B cell (primary cell): ENCODE measurements at regions not wholly inside any gene's neighbourhood (a gene's known extent, or its start where the extent isn't known, plus 50 kb on each side); places are given as distances from the start of the nearest gene placed in this dataset.

ENCODE experiments used
- ATAC-seq: fragments of 200-7000 bp; cut with Tn5 transposase; one replicate; pipeline ENCODE4 v1.10.0; 2021; ENCODE audit warnings: low read depth, mild to moderate bottlenecking, moderate number of reproducible peaks, moderate library complexity
- CTCF ChIA-PET: fragments of 350-600 bp; sonication (Branson Sonifier 250); formaldehyde crosslinking; loops from one replicate; lab custom pipeline; 2021; ENCODE audit warnings: antibody characterized with exemption, inconsistent platforms; lab: Charles Lee
- POLR2A ChIA-PET: fragments of 350-600 bp; sonication (Branson Sonifier 250); formaldehyde crosslinking; loops from one replicate; lab custom pipeline; 2021; ENCODE audit warnings: antibody characterized with exemption; lab: Charles Lee
- DNase-seq: peaks from one replicate; pipeline ENCODE4 v3.0.0; 2013
- H2AFZ ChIP-seq: 2 replicates; pipeline ENCODE4 v1.6.1; 2012; ENCODE audit warnings: mild to moderate bottlenecking, low read depth, low read length; ENCODE audit not compliant: insufficient read depth, poor library complexity, severe bottlenecking
- H3K27ac ChIP-seq, 2 donors: 1 replicate in 1 of 2; 2 replicates in 1 of 2; pipeline ENCODE4 v1.5.1; 2012 to 2013; ENCODE audit warnings: low read length in 2 of 2, mild to moderate bottlenecking in 2 of 2, moderate library complexity in 1 of 2
- H3K27me3 ChIP-seq, 4 experiments: fragments of 200-600 bp in 1 of 4; sonication (generic) in 1 of 4; replicated peaks in 1 of 4; 1 replicate in 2 of 4; 2 replicates in 2 of 4; pipeline versions ENCODE4 v1.6.1 to v1.7.0; 2013 to 2016; ENCODE audit warnings: low read length in 3 of 4, mild to moderate bottlenecking in 2 of 4, mixed read lengths in 1 of 4, moderate library complexity in 1 of 4; ENCODE audit not compliant: insufficient read depth in 4 of 4, control insufficient read depth in 3 of 4; ENCODE audit errors: control extremely low read depth in 1 of 4
- H3K36me3 ChIP-seq, 2 experiments: replicated peaks in 1 of 2; 1 replicate in 1 of 2; 2 replicates in 1 of 2; pipeline versions ENCODE4 v1.6.1 to v1.7.1; 2013; ENCODE audit warnings: low read length in 1 of 2; ENCODE audit not compliant: insufficient read depth in 2 of 2, control insufficient read depth in 1 of 2; ENCODE audit errors: control extremely low read depth in 1 of 2, extremely low read depth in 1 of 2
- H3K4me1 ChIP-seq, 2 donors: fragments of 200-600 bp in 1 of 2; sonication (generic) in 1 of 2; 1 replicate in 1 of 2; 2 replicates in 1 of 2; pipeline versions ENCODE4 v1.5.1 to v1.6.1; 2013 to 2017; ENCODE audit warnings: low read length in 2 of 2; ENCODE audit not compliant: control insufficient read depth in 2 of 2, insufficient read depth in 2 of 2
- H3K4me2 ChIP-seq: replicated peaks from 2 replicates; pipeline ENCODE3; 2012; ENCODE audit warnings: mild to moderate bottlenecking, low read depth, low read length; ENCODE audit not compliant: poor library complexity, severe bottlenecking
- H3K4me3 ChIP-seq, 5 experiments: fragments of 200-600 bp in 1 of 5; sonication (generic) in 1 of 5; 1 replicate in 3 of 5; 2 replicates in 2 of 5; pipeline versions ENCODE4 v1.5.1 to v1.7.0; 2011 to 2016; ENCODE audit warnings: low read length in 4 of 5, mild to moderate bottlenecking in 4 of 5, low read depth in 2 of 5, control low read depth in 1 of 5, moderate library complexity in 1 of 5; ENCODE audit not compliant: insufficient read depth in 1 of 5; ENCODE audit errors: control extremely low read depth in 1 of 5, extremely low read depth in 1 of 5
- H3K79me2 ChIP-seq: fragments of 200-600 bp; sonication (generic); one replicate; pipeline ENCODE4 v1.6.0; 2016; ENCODE audit warnings: low read length; ENCODE audit not compliant: control insufficient read depth, insufficient read depth
- H3K9ac ChIP-seq: fragments of 200-600 bp; sonication (generic); 2 replicates; pipeline ENCODE4 v1.6.1; 2017; ENCODE audit warnings: mild to moderate bottlenecking, low read length, moderate library complexity
- H3K9me3 ChIP-seq, 3 donors: one replicate each; pipeline versions ENCODE4 v1.6.1 to v1.7.1; 2013; ENCODE audit warnings: low read length in 2 of 3; ENCODE audit not compliant: control insufficient read depth in 2 of 3, insufficient read depth in 1 of 3; ENCODE audit errors: control extremely low read depth in 1 of 3
- H4K20me1 ChIP-seq: 2 replicates; pipeline ENCODE4 v1.6.0; 2012; ENCODE audit warnings: mild to moderate bottlenecking, low read length; ENCODE audit not compliant: insufficient read depth, control insufficient read depth, poor library complexity, severe bottlenecking
- H3K27ac Mint-ChIP-seq: one replicate; pipeline ENCODE4 v1.8.0; 2021; ENCODE audit warnings: mixed read lengths
- H3K27me3 Mint-ChIP-seq: one replicate; pipeline ENCODE4 v1.8.0; 2021; ENCODE audit warnings: mixed read lengths
- H3K4me1 Mint-ChIP-seq: one replicate; pipeline ENCODE4 v1.8.0; 2021; ENCODE audit warnings: mixed read lengths
- H3K4me3 Mint-ChIP-seq: one replicate; pipeline ENCODE4 v1.8.0; 2021; ENCODE audit warnings: mixed read lengths
- H3K9me3 Mint-ChIP-seq: one replicate; pipeline ENCODE4 v1.8.0; 2022; ENCODE audit warnings: mixed read lengths; ENCODE audit not compliant: insufficient read depth
- EZH2 ChIP-seq: IDR thresholded peaks from 2 replicates; pipeline ENCODE4 v1.6.1; 2012; ENCODE audit warnings: borderline replicate concordance, low read depth, mild to moderate bottlenecking, moderate library complexity, low read length; ENCODE audit not compliant: insufficient read depth, poor library complexity, severe bottlenecking
- WGBS: methylation state at CpG from one replicate; pipeline ENCODE4 v1.1.5; 2013; ENCODE audit warnings: missing lambda C conversion rate; ENCODE audit not compliant: insufficient coverage; 5-methylcytosine and 5-hydroxymethylcytosine counted together
- intact Hi-C: fragments of 100-400 bp; cut with micrococcal nuclease; formaldehyde crosslinking; loops from one replicate; pipeline ENCODE4 v1.10.0; 2022
- TF ChIP-seq, protein P1 (sequence below): fragments of 200-600 bp; IDR thresholded peaks from one replicate; pipeline ENCODE4 v1.8.0; 2022; ENCODE audit warnings: antibody characterized with exemption, mild to moderate bottlenecking

DNA sequence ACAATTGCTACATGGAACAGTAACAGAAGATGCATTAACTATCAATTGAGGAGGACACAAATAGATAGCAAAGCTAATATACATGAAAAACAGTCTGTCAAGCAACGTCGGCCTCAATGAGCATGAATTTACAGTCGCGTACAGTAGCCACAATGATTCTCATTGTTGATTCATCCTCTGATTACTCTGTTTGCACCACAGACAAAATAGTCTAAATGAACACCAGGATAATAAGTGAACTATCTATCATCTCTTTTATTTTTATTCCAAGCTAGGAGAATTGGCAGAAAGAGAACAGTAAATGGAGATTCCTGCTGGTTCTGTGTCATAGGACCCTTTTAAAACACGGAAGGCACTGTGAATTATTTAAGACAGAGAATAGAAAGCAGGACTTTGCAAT, 108.5 kb downstream of the EVX1 start:
- intact Hi-C loops: no loop called here
- H3K4me3 ChIP-seq: no peak overlapping the region
- H3K9me3 Mint-ChIP-seq: no peaks in the 10 kb centered on the region
- no peaks in the 10 kb centered on the region for H3K4me1 Mint-ChIP-seq
- H3K4me2 ChIP-seq: no peak overlapping the region
- H3K36me3 ChIP-seq: no peaks in the 10 kb centered on the region
- no peak for TF ChIP-seq EZH2
- TF ChIP-seq, protein P1, sequence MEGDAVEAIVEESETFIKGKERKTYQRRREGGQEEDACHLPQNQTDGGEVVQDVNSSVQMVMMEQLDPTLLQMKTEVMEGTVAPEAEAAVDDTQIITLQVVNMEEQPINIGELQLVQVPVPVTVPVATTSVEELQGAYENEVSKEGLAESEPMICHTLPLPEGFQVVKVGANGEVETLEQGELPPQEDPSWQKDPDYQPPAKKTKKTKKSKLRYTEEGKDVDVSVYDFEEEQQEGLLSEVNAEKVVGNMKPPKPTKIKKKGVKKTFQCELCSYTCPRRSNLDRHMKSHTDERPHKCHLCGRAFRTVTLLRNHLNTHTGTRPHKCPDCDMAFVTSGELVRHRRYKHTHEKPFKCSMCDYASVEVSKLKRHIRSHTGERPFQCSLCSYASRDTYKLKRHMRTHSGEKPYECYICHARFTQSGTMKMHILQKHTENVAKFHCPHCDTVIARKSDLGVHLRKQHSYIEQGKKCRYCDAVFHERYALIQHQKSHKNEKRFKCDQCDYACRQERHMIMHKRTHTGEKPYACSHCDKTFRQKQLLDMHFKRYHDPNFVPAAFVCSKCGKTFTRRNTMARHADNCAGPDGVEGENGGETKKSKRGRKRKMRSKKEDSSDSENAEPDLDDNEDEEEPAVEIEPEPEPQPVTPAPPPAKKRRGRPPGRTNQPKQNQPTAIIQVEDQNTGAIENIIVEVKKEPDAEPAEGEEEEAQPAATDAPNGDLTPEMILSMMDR: no peak
- H3K27me3 Mint-ChIP-seq: peaks cover 42% of the 10 kb centered on the region
- peaks cover 0 to 6% (median 4%) of the 10 kb centered on the region in 4 experiments for H3K27me3 ChIP-seq
- no peak for DNase-seq
- ATAC-seq: no peak
- H2AFZ ChIP-seq: no peak overlapping the region
- POLR2A ChIA-PET: no interaction called here
- H3K9me3 ChIP-seq: no peaks in the 10 kb centered on the region
- H3K9ac ChIP-seq: no peak overlapping the region
- H3K4me1 ChIP-seq: no peaks in the 10 kb centered on the region
- H3K27ac ChIP-seq: no peak overlapping the region
- no CpG with 5 or more reads among the region's 5 CpGs for WGBS
- CTCF ChIA-PET: no interaction called here
- H3K79me2 ChIP-seq: no peaks in the 10 kb centered on the region
- H3K4me3 Mint-ChIP-seq: no peak overlapping the region
- no peaks in the 10 kb centered on the region for H4K20me1 ChIP-seq
- H3K27ac Mint-ChIP-seq: no peak overlapping the region

DNA sequence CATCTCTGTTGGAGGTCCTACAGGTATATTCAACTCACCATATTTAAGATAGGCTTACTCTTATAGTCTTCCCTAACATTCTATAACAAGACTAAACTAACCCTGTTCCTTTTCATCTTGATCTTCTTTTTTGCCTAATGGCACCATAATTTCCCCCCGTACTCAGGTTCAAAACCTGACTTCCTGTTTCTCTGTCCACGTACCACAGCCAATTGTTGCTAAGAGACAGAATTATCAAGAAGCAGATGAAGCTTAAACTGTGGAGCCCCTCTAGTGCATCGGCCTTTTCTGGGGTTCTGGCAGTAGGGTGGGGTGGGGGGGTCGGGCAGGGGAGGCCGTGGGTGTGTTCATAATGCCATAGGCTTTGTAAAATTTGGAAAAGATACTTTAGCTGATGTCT, 109.2 kb downstream of the EVX1 start:
- H3K36me3 ChIP-seq: no peaks in the 10 kb centered on the region
- DNase-seq (no peak), ATAC-seq (no peak)
- H4K20me1 ChIP-seq: no peaks in the 10 kb centered on the region
- H3K4me3 Mint-ChIP-seq: no peak overlapping the region
- no peak overlapping the region for H3K27ac Mint-ChIP-seq
- no peak overlapping the region for H3K4me2 ChIP-seq
- H2AFZ ChIP-seq: no peak overlapping the region
- WGBS: 51% methylated on average over 2 of the region's 5 CpGs
- no peaks in the 10 kb centered on the region for H3K4me1 ChIP-seq
- CTCF ChIA-PET: no interaction called here
- H3K27me3 ChIP-seq: peaks cover 0 to 6% (median 4%) of the 10 kb centered on the region in 4 experiments
- POLR2A ChIA-PET: no interaction called here
- no peak overlapping the region for H3K27ac ChIP-seq
- no peaks in the 10 kb centered on the region for H3K79me2 ChIP-seq
- H3K9me3 Mint-ChIP-seq: no peaks in the 10 kb centered on the region
- TF ChIP-seq EZH2: no peak
- TF ChIP-seq, protein P1: no peak
- no peaks in the 10 kb centered on the region for H3K4me1 Mint-ChIP-seq
- intact Hi-C loops: no loop called here
- peaks cover 42% of the 10 kb centered on the region for H3K27me3 Mint-ChIP-seq
- H3K4me3 ChIP-seq: no peak overlapping the region
- no peaks in the 10 kb centered on the region for H3K9me3 ChIP-seq
- H3K9ac ChIP-seq: no peak overlapping the region
